HG02763 (cell line): ENCODE measurements at regions not wholly inside any gene's neighbourhood (a gene's known extent, or its start where the extent isn't known, plus 50 kb on each side); places are given as distances from the start of the nearest gene placed in this dataset.
A peak's percentile ranks its signal among the peaks of the same experiment; 100 is the strongest.

ENCODE experiments used
- ATAC-seq: cut with Tn5 transposase; IDR thresholded peaks from one replicate; pipeline ENCODE4 v1.9.1; 2021; ENCODE audit warnings: mild to moderate bottlenecking, moderate library complexity; ENCODE audit not compliant: unreplicated experiment

GRCh38 chr10:78756604-78757343 lies 312.0 kb upstream of the ZMIZ1 start:
- no peak for ATAC-seq

- ATAC-seq: no peak
These were observed 311.3 kb upstream of the ZMIZ1 start for GRCh38 chr10:78757344-78757925.

GRCh38 chr10:78758176-78758575 lies 310.6 kb upstream of the ZMIZ1 start:
- no peak for ATAC-seq

- ATAC-seq: no peak
These were observed 309.2 kb upstream of the ZMIZ1 start for GRCh38 chr10:78759456-78760120.

- ATAC-seq: no peak
These were observed 308.1 kb upstream of the ZMIZ1 start for GRCh38 chr10:78760463-78761310.

- ATAC-seq: no peak
These were observed 307.4 kb upstream of the ZMIZ1 start for GRCh38 chr10:78761311-78761781.

GRCh38 chr10:78762086-78762630 lies 306.6 kb upstream of the ZMIZ1 start:
- ATAC-seq: no peak

- ATAC-seq: no peak
These were observed 305.5 kb upstream of the ZMIZ1 start for GRCh38 chr10:78763234-78763633.

- ATAC-seq: peak; percentile 44
These were observed 304.9 kb upstream of the ZMIZ1 start for GRCh38 chr10:78763651-78764395.

- ATAC-seq: no peak
These were observed 304.3 kb upstream of the ZMIZ1 start for GRCh38 chr10:78764436-78764835.

- ATAC-seq: no peak
These were observed 303.8 kb upstream of the ZMIZ1 start for GRCh38 chr10:78764846-78765430.

- no peak for ATAC-seq
These were observed 302.9 kb upstream of the ZMIZ1 start for GRCh38 chr10:78765726-78766335.

- ATAC-seq: no peak
These were observed 302.2 kb upstream of the ZMIZ1 start for GRCh38 chr10:78766603-78767002.

- ATAC-seq: no peak
These were observed 300.5 kb upstream of the ZMIZ1 start for GRCh38 chr10:78768041-78768835.

GRCh38 chr10:78768876-78769275 lies 299.9 kb upstream of the ZMIZ1 start:
- no peak for ATAC-seq

- ATAC-seq: no peak
These were observed 299.2 kb upstream of the ZMIZ1 start for GRCh38 chr10:78769526-78769925.

- no peak for ATAC-seq
These were observed 298.3 kb upstream of the ZMIZ1 start for GRCh38 chr10:78770167-78771090.
